Esophagus squamous epithelium (tissue), 5 donors: ENCODE measurements at regions not wholly inside any gene's neighbourhood (a gene's known extent, or its start where the extent isn't known, plus 50 kb on each side); places are given as distances from the start of the nearest gene placed in this dataset.

Source experiments
- DNase-seq: peaks from one replicate; lab custom pipeline; 2025; lab: John Stamatoyannopoulos, UW
- H3K27ac ChIP-seq, 4 donors: fragments of 200-600 bp; sonication (generic); one replicate each; pipeline ENCODE4 v1.5.1; 2016 to 2019; ENCODE audit warnings: mild to moderate bottlenecking in 1 of 4
- H3K27me3 ChIP-seq, 4 donors: fragments of 200-600 bp; sonication (generic); 1 replicate in 3 of 4; 2 replicates in 1 of 4; pipeline versions ENCODE4 v1.5.1 to v1.6.0; 2017 to 2021; ENCODE audit warnings: antibody characterized with exemption in 1 of 4
- H3K36me3 ChIP-seq, 3 donors: fragments of 200-600 bp; sonication (generic); one replicate each; pipeline ENCODE4 v1.5.1; 2016 to 2019
- H3K4me1 ChIP-seq, 3 donors: fragments of 200-600 bp; sonication (generic); one replicate each; pipeline ENCODE4 v1.5.1; 2017 to 2019
- H3K4me3 ChIP-seq, 4 donors: fragments of 200-600 bp; sonication (generic); 1 replicate in 3 of 4; 2 replicates in 1 of 4; pipeline ENCODE4 v1.5.1; 2016 to 2019; ENCODE audit warnings: mild to moderate bottlenecking in 2 of 4, moderate library complexity in 1 of 4
- H3K9me3 ChIP-seq, 3 donors: fragments of 200-600 bp; sonication (generic); one replicate each; pipeline ENCODE4 v1.5.1; 2016 to 2019
- CTCF ChIP-seq, 6 experiments: fragments of 450-650 bp in 4 of 6; fragments of 200-600 bp in 2 of 6; sonication (generic) in 2 of 6; IDR thresholded peaks; one replicate each; pipeline ENCODE4 v1.5.1; 2016 to 2019; ENCODE audit warnings: antibody characterized with exemption in 6 of 6, mild to moderate bottlenecking in 4 of 6, moderate library complexity in 4 of 6
- POLR2A ChIP-seq, 4 donors: fragments of 450-650 bp; IDR thresholded peaks; one replicate each; pipeline ENCODE4 v1.6.1; 2017; ENCODE audit warnings: antibody characterized with exemption in 4 of 4, mild to moderate bottlenecking in 4 of 4, moderate library complexity in 3 of 4
- WGBS, 2 donors: methylation state at CpG; one replicate each; pipeline ENCODE4 v1.1.5; 2018; 5-methylcytosine and 5-hydroxymethylcytosine counted together
- intact Hi-C: fragments of 100-400 bp; cut with DNase I; formaldehyde crosslinking; loops from one replicate; pipeline ENCODE4 v1.15.0; 2022
- donor health status: DM: yes; HTN: yes; CAD: no.

- H3K4me1 ChIP-seq = peaks cover 0 to 6% (median 0%) of the 10 kb centered on the region in 3 donors
- intact Hi-C loops = no loop called here
- H3K36me3 ChIP-seq = no peaks in the 10 kb centered on the region
- TF ChIP-seq CTCF (IDR thresholded peaks at IDR 0.05) = no peak
- TF ChIP-seq POLR2A (IDR thresholded peaks at IDR 0.05) = no peak
- no peak overlapping the region for H3K4me3 ChIP-seq
- no peaks in the 10 kb centered on the region for H3K9me3 ChIP-seq
- WGBS, 2 donors = 23 to 33% methylated on average over 1 of the region's 1 CpG
- H3K27me3 ChIP-seq = no peaks in the 10 kb centered on the region
- H3K27ac ChIP-seq = no peak overlapping the region
- DNase-seq = no peak
Measured at GRCh38 chr10:78991187-78991586, 77.6 kb upstream of the ZMIZ1 start.

DNA sequence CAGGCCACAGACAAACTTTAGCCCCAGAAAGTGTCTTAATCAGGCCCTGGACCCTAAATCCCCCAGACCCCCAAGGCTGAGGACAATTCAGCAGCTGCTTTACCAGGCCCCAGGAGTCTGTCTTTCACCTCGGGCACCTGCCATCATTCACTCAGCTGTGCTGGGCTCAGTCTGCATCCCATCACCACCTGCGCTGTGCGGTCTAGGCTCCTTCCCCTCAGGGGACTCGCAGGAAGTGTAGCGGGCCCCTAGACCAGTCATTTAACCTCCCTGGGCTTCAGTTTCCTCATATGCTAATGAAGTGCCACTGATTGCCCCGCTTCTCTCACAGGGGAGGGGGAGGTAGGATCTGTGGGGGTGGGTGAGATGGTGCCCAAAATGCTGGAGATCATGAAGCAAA is 76.4 kb upstream of the ZMIZ1 start:
- whole genome bisulfite sequencing, 2 donors = 76% methylated on average over 6 of the region's 6 CpGs; no CpG with 5 or more reads in 1 of the 2 donors
- Histone ChIP-seq H3K4me3 (no peak overlapping the region), H3K9me3 (no peaks in the 10 kb centered on the region), H3K27me3 (no peaks in the 10 kb centered on the region), H3K27ac (no peak overlapping the region), H3K36me3 (no peaks in the 10 kb centered on the region), H3K4me1 (peaks cover 0 to 6% (median 0%) of the 10 kb centered on the region in 3 donors)
- intact Hi-C loops = no loop called here
- no peak for DNase-seq
- TF ChIP-seq POLR2A (IDR thresholded peaks at IDR 0.05) = no peak
- TF ChIP-seq CTCF (IDR thresholded peaks at IDR 0.05) = no peak

DNA sequence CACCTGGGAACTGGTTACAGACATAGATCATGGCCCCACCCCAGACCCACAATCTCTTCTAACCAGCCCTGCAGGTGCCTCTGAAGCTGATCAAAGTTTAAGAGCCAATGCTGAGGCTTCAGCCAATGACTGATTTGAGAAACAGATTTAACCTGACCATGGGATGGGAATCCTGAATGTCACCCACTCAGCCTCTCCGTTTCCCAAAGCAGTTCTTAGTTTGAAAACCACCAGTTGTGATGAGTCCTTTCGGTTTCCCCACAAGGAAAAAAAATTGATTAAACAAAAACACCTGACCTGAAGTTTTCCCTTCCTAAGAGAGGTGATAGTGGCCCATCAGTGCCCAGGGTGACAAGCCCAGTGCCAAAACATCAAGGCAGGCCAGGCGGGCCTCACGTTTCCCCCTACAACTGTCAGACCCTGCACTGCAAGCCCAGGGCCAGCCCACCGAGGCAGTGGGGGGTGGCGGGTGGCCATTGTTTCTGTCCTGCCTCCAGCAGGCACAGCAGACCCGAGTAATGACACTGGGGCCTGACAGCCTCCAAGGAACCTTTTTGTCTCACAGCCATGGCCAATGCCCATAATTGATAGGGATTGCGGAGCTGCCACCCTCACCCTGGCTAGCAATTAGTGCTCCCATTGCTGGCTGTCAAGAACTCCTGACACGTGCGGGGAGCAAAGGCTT is 75.4 kb upstream of the ZMIZ1 start:
- no peaks in the 10 kb centered on the region for H3K9me3 ChIP-seq
- WGBS, 2 donors = 68 to 86% methylated on average over 2 to 7 of the region's 10 CpGs
- H3K27me3 ChIP-seq = no peaks in the 10 kb centered on the region
- intact Hi-C loops = no loop called here
- TF ChIP-seq CTCF (IDR thresholded peaks at IDR 0.05) = no peak
- TF ChIP-seq POLR2A (IDR thresholded peaks at IDR 0.05) = no peak
- H3K27ac ChIP-seq = no peak overlapping the region
- no peak overlapping the region for H3K4me3 ChIP-seq
- DNase-seq = no peak
- H3K4me1 ChIP-seq = peaks cover 0 to 14% (median 6%) of the 10 kb centered on the region in 3 donors
- no peaks in the 10 kb centered on the region for H3K36me3 ChIP-seq

DNA sequence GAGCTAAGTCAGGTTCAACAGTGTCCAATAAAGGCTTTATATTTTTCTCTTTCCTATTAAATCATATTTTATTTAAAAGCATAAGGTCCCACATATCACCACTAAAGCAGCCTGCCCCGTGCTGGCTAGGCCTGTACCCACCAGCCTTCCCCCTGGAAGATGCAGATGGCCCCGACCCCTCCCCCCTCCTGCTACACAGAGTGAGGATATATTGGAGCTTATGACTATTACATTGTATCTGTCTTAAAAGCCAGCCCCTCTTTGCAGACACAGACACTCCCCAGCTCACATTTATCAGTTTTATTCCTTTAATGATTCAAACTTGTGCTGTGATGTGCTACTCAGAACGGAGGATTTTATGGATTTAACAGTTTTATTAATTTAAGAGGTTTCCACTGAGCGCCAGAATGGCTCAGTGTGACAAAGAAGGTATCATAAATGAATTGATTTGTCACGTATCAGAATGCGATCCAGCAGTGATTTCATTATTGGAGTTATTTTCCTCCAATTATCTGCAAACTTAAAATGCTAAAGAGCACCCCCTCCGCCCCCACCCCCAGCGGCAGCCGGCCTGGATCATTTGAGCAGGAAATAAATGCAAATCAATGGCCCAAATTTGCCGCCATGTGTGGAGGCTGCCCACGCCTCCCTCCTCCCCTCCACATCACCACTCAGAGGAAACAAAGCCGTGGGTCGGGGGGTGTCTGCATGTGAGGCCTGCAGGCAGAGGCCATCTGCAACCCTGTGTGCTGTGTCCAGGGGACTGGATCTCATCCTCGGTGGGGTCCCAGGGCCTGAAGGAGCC is 72.6 kb upstream of the ZMIZ1 start:
- WGBS, 2 donors = 80 to 82% methylated on average over 10 to 11 of the region's 14 CpGs

More for the DNA sequence above, 72.6 kb upstream of the ZMIZ1 start:
- Histone ChIP-seq H3K4me3 (no peak overlapping the region), H3K36me3 (no peaks in the 10 kb centered on the region), H3K4me1 (peaks cover 0 to 17% (median 6%) of the 10 kb centered on the region in 3 donors), H3K27me3 (no peaks in the 10 kb centered on the region), H3K27ac (no peak overlapping the region), H3K9me3 (no peaks in the 10 kb centered on the region)
- intact Hi-C loops = no loop called here
- DNase-seq = no peak
- no peak for TF ChIP-seq CTCF (IDR thresholded peaks at IDR 0.05)
- TF ChIP-seq POLR2A (IDR thresholded peaks at IDR 0.05) = no peak
